Loucy (cell line): ENCODE measurements at regions not wholly inside any gene's neighbourhood (a gene's known extent, or its start where the extent isn't known, plus 50 kb on each side); places are given as distances from the start of the nearest gene placed in this dataset.

Experiments used
- EZH2phosphoT487 ChIP-seq: fragments of 200-600 bp; IDR thresholded peaks from 2 replicates; pipeline ENCODE4 v1.6.1; 2018; ENCODE audit warnings: antibody characterized with exemption, mild to moderate bottlenecking, moderate library complexity, borderline replicate concordance
- TF ChIP-seq, protein P1 (sequence below): fragments of 200-600 bp; sonication (generic); conservative IDR thresholded peaks from 2 replicates; pipeline ENCODE4 v1.5.1; 2014; ENCODE audit warnings: mild to moderate bottlenecking, antibody characterized with exemption, low read length

DNA sequence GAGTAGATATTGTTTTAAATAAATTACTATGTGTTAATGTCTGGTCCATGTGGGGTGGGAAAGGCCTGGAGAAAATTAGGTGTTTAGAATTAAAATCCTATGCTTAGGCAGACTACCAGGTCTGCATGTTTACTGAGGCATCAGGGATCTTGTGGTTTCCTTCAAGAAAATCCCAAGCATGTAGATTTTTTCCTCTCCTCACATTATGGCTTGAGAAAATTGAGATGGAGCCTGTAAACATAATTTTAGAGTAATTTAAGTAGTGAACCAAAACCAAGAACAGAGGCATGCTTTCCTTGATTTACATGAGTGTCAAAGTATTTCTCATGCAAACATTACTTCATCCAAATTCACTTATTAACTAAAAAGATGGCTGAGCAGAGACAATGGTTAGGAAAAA lies 823.7 kb downstream of the AACS start:
- TF ChIP-seq, protein P1, sequence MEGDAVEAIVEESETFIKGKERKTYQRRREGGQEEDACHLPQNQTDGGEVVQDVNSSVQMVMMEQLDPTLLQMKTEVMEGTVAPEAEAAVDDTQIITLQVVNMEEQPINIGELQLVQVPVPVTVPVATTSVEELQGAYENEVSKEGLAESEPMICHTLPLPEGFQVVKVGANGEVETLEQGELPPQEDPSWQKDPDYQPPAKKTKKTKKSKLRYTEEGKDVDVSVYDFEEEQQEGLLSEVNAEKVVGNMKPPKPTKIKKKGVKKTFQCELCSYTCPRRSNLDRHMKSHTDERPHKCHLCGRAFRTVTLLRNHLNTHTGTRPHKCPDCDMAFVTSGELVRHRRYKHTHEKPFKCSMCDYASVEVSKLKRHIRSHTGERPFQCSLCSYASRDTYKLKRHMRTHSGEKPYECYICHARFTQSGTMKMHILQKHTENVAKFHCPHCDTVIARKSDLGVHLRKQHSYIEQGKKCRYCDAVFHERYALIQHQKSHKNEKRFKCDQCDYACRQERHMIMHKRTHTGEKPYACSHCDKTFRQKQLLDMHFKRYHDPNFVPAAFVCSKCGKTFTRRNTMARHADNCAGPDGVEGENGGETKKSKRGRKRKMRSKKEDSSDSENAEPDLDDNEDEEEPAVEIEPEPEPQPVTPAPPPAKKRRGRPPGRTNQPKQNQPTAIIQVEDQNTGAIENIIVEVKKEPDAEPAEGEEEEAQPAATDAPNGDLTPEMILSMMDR: no peak
- no peak for TF ChIP-seq EZH2phosphoT487
